HepG2 (cell line): ENCODE measurements at regions not wholly inside any gene's neighbourhood (a gene's known extent, or its start where the extent isn't known, plus 50 kb on each side); places are given as distances from the start of the nearest gene placed in this dataset.

ENCODE experiments used
- ATAC-seq: fragments of 200-7000 bp; cut with Tn5 transposase; 3 replicates; pipeline ENCODE4 v1.9.1; 2020; ENCODE audit warnings: mild to moderate bottlenecking, moderate library complexity
- BruUV-seq: library from RNA; stranded (reverse); fragments of 400-500 nt; replicated peaks from 2 replicates; lab custom pipeline; 2021; lab: Mats Ljungman, UMichigan
- CTCF ChIA-PET: fragments of 300-600 bp; formaldehyde crosslinking; extraction: SDS; loops from one replicate; lab custom pipeline; 2021; ENCODE audit warnings: low total read pairs, inconsistent platforms, low intra/inter-chr PET ratio; lab: Yijun Ruan, JAX
- POLR2A ChIA-PET: fragments of 350-600 bp; sonication (Branson Sonifier 250); formaldehyde crosslinking; loops from one replicate; lab custom pipeline; 2020; ENCODE audit warnings: antibody characterized with exemption, inconsistent platforms; lab: Yijun Ruan, JAX
- DNase-seq: peaks from one replicate; pipeline ENCODE4 v3.0.0-alpha.2; 2015; ENCODE audit warnings: low spot score
- FAIRE-seq: peaks from 3 replicates; lab custom pipeline; 2011; peaks lifted over from hg19 to GRCh38; lab: Jason Lieb, UNC
- H2AFZ ChIP-seq: one replicate; pipeline ENCODE4 v1.6.1; 2011; ENCODE audit warnings: low read length, inconsistent platforms
- H3K27ac ChIP-seq: fragments of 300-600 bp; 3 replicates; pipeline ENCODE4 v1.8.0; 2011; ENCODE audit warnings: mixed run types, mild to moderate bottlenecking, mixed read lengths, low read length, inconsistent platforms; ENCODE audit not compliant: insufficient read depth; ENCODE audit errors: extremely low read length
- H3K27me3 ChIP-seq, 2 experiments: fragments of 200-600 bp in 1 of 2; 2 replicates in 1 of 2; 3 replicates in 1 of 2; pipeline versions ENCODE4 v1.6.0 to v1.8.0; 2011; ENCODE audit warnings: low read length in 2 of 2, mild to moderate bottlenecking in 2 of 2, moderate library complexity in 2 of 2, inconsistent platforms in 1 of 2; ENCODE audit not compliant: insufficient read depth in 2 of 2, control insufficient read depth in 1 of 2
- H3K36me3 ChIP-seq, 2 experiments: fragments of 200-600 bp in 1 of 2; replicated peaks in 1 of 2; 2 replicates in 1 of 2; 3 replicates in 1 of 2; pipeline versions ENCODE4 v1.5.1 to v1.8.0; 2011; ENCODE audit warnings: low read length in 2 of 2, inconsistent platforms in 1 of 2; ENCODE audit not compliant: insufficient read depth in 2 of 2, control insufficient read depth in 1 of 2
- H3K4me1 ChIP-seq: 2 replicates; pipeline ENCODE4 v1.5.1; 2012; ENCODE audit warnings: low read length, inconsistent platforms; ENCODE audit not compliant: insufficient read depth
- H3K4me2 ChIP-seq: 2 replicates; pipeline ENCODE4 v1.6.0; 2011; ENCODE audit warnings: low read depth, low read length, inconsistent platforms
- H3K4me3 ChIP-seq, 3 experiments: fragments of 200-600 bp in 1 of 3; sonication (generic), shearing (Covaris generic) in 1 of 3; replicated peaks in 1 of 3; 2 replicates each; pipeline ENCODE4 v1.5.1; 2011 to 2016; ENCODE audit warnings: low read length in 3 of 3, inconsistent platforms in 2 of 3, low read depth in 2 of 3, mild to moderate bottlenecking in 2 of 3, control low read depth in 1 of 3, mixed read lengths in 1 of 3; ENCODE audit not compliant: insufficient read depth in 1 of 3
- H3K79me2 ChIP-seq: one replicate; pipeline ENCODE4 v1.6.1; 2011; ENCODE audit warnings: low read length, inconsistent platforms; ENCODE audit not compliant: insufficient read depth
- H3K9ac ChIP-seq: 2 replicates; pipeline ENCODE4 v1.6.0; 2011; ENCODE audit warnings: mild to moderate bottlenecking, low read depth, low read length, inconsistent platforms; ENCODE audit not compliant: insufficient read depth
- H3K9me3 ChIP-seq: 2 replicates; pipeline ENCODE4 v1.5.1; 2012; ENCODE audit warnings: mild to moderate bottlenecking, low read length
- H4K20me1 ChIP-seq: 2 replicates; pipeline ENCODE4 v1.6.0; 2011; ENCODE audit warnings: inconsistent platforms, mild to moderate bottlenecking, low read length, moderate library complexity; ENCODE audit not compliant: insufficient read depth
- FOXK2 ChIP-seq: fragments of 450-650 bp; IDR thresholded peaks from 2 replicates; pipeline ENCODE4 v1.6.1; 2016
- HIVEP1 ChIP-seq: sonication (generic); formaldehyde crosslinking; IDR thresholded peaks from 2 replicates; pipeline ENCODE4 v1.4.0; 2020; ENCODE audit warnings: mild to moderate bottlenecking, missing genetic modification reagents
- MBNL3 ChIP-seq: fragments of 250-450 bp; sonication (Bioruptor Pico); conservative IDR thresholded peaks from 2 replicates; pipeline ENCODE4 v1.8.0; 2022; ENCODE audit warnings: mild to moderate bottlenecking, inconsistent platforms
- MTA3 ChIP-seq: sonication (generic); formaldehyde crosslinking; IDR thresholded peaks from 2 replicates; pipeline ENCODE4 v1.4.0; 2020; ENCODE audit warnings: missing genetic modification reagents
- NCOA5 ChIP-seq: sonication (generic); formaldehyde crosslinking; IDR thresholded peaks from 2 replicates; pipeline ENCODE4 v1.4.0; 2020; ENCODE audit warnings: missing genetic modification reagents
- NONO ChIP-seq, 2 experiments: fragments of 450-650 bp in 1 of 2; sonication (generic) in 1 of 2; formaldehyde crosslinking in 1 of 2; IDR thresholded peaks in 1 of 2; conservative IDR thresholded peaks in 1 of 2; 2 replicates each; pipeline versions ENCODE4 v1.6.1 to v1.8.0; 2017 to 2022; ENCODE audit warnings: mild to moderate bottlenecking in 1 of 2, missing genetic modification reagents in 1 of 2, moderate library complexity in 1 of 2
- PTBP1 ChIP-seq: fragments of 200-400 bp; formaldehyde crosslinking; IDR thresholded peaks from 2 replicates; pipeline ENCODE4 v1.6.1; 2018; ENCODE audit warnings: low read length, low read depth; ENCODE audit not compliant: poor library complexity, severe bottlenecking
- SMAD1 ChIP-seq: sonication (generic); formaldehyde crosslinking; IDR thresholded peaks from 2 replicates; pipeline ENCODE4 v1.4.0; 2020; ENCODE audit warnings: missing genetic modification reagents, low read depth, mild to moderate bottlenecking, borderline replicate concordance
- TOE1 ChIP-seq: sonication (generic); formaldehyde crosslinking; IDR thresholded peaks from 2 replicates; pipeline ENCODE4 v1.4.0; 2020; ENCODE audit warnings: mild to moderate bottlenecking, missing genetic modification reagents
- YY1 ChIP-seq: IDR thresholded peaks from 2 replicates; pipeline ENCODE4 v1.6.1; 2011; ENCODE audit warnings: low read length, low read depth, moderate library complexity, mild to moderate bottlenecking; ENCODE audit not compliant: insufficient read depth, insufficient replicate concordance
- ZNF614 ChIP-seq: IDR thresholded peaks from 2 replicates; pipeline ENCODE4 v1.6.1; 2018; ENCODE audit warnings: missing biosample characterization, missing genetic modification reagents, inconsistent platforms, borderline replicate concordance
- ZNF678 ChIP-seq: sonication (generic); formaldehyde crosslinking; IDR thresholded peaks from 2 replicates; pipeline ENCODE4 v1.4.0; 2020; ENCODE audit warnings: mild to moderate bottlenecking, missing genetic modification reagents
- ZNF782 ChIP-seq: sonication (generic); formaldehyde crosslinking; IDR thresholded peaks from 2 replicates; pipeline ENCODE4 v1.4.0; 2020; ENCODE audit warnings: missing genetic modification reagents, mild to moderate bottlenecking, borderline replicate concordance
- WGBS: methylation state at CpG from one replicate; pipeline ENCODE4 v1.1.6; 2017; ENCODE audit warnings: low lambda C conversion rate; 5-methylcytosine and 5-hydroxymethylcytosine counted together
- in situ Hi-C: cut with HindIII; loops from 2 replicates; pipeline ENCODE4 v1.10.0; 2017; ENCODE audit warnings: low pct_unique_long_range_greater_than_20kb; ENCODE audit not compliant: extremely low pct_ligation_motif_present
- intact Hi-C: fragments of 100-400 bp; cut with micrococcal nuclease; formaldehyde crosslinking; loops from one replicate; pipeline ENCODE4 v1.10.0; 2022; ENCODE audit not compliant: unreplicated experiment
- TF ChIP-seq, protein P1 (sequence below): IDR thresholded peaks from 2 replicates; pipeline ENCODE4 v1.6.1; 2016; ENCODE audit warnings: low read depth, missing genetic modification reagents, missing compliant biosample characterization
- TF ChIP-seq, protein P2 (sequence below): sonication (generic); formaldehyde crosslinking; IDR thresholded peaks from 2 replicates; pipeline ENCODE4 v1.8.1; 2023; ENCODE audit warnings: mild to moderate bottlenecking, missing genetic modification reagents, borderline replicate concordance

DNA sequence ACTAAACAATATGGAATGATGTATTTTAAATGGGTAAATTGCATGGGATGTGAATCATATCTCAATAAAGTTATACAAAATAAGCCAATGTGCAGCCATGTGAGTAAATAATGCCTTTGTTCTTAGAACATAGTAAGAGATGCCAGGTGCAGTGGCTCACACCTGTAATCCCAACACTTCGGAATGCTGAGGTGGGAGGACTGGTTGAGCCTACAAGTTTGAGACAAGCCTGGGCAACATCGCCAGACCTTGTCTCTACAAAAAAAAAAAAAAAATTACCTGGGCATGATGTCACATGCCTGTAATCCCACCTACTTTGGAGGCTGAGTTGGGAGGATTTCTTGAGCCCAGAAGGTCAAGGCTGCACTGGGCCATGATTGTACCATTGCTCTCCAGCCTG is 230.7 kb downstream of the RFC3 start:
- Histone ChIP-seq H3K9ac (no peak overlapping the region), H3K27me3 (no peaks in the 10 kb centered on the region), H3K79me2 (no peaks in the 10 kb centered on the region), H3K27ac (no peak overlapping the region), H4K20me1 (no peaks in the 10 kb centered on the region), H2AFZ (no peak overlapping the region), H3K36me3 (no peaks in the 10 kb centered on the region), H3K9me3 (no peaks in the 10 kb centered on the region), H3K4me2 (no peak overlapping the region), H3K4me3 (no peak overlapping the region), H3K4me1 (no peaks in the 10 kb centered on the region)
- no peak for TF ChIP-seq TOE1 (CRISPR knock-in tag)
- TF ChIP-seq NCOA5 (CRISPR knock-in tag), result no peak
- TF ChIP-seq SMAD1 (CRISPR knock-in tag), result no peak
- 97% methylated on average over 2 of the region's 2 CpGs for WGBS
- DNase-seq, result no peak
- ATAC-seq, result no peak
- in situ Hi-C loops (no loop called here), intact Hi-C loops (no loop called here)
- POLR2A ChIA-PET, result no interaction called here
- no peak for FAIRE-seq
- CTCF ChIA-PET, result no interaction called here
- no TSS peak for BruUV-seq

DNA sequence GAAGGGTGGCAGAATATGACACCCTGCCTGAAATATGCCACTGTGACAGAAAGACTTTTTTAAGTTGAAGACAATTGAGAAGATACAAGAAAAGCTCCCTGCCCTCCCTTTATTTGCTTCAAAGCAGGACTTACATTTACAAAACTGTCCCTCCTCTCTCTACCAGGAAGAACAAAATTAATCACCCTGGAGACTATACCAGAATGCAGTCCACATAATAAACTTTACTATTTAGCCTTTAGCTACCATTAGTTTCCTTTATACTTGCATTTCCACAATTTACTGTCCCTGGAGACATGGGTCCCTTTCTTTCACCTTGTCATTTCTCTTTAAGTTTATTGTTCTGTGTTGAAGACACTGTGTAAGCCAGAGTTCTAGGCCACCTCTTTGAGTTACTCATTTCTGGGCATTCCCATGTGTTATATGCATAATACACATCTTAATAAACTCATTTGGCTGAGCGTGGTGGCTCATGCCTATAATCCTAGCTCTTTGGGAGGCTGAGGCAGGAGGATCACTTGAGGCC is 238.8 kb downstream of the RFC3 start:
- 92% methylated on average over 1 of the region's 1 CpG for WGBS
- ATAC-seq, result no peak
- in situ Hi-C loops, result no loop called here
- Histone ChIP-seq H3K36me3 (no peaks in the 10 kb centered on the region), H3K9me3 (no peaks in the 10 kb centered on the region), H4K20me1 (no peaks in the 10 kb centered on the region), H3K27ac (no peak overlapping the region), H3K4me2 (no peak overlapping the region), H3K9ac (no peak overlapping the region), H2AFZ (no peak overlapping the region), H3K4me1 (no peaks in the 10 kb centered on the region), H3K79me2 (no peaks in the 10 kb centered on the region), H3K27me3 (no peaks in the 10 kb centered on the region), H3K4me3 (no peak overlapping the region)
- no peak for DNase-seq
- no TSS peak for BruUV-seq
- CTCF ChIA-PET, result no interaction called here
- POLR2A ChIA-PET, result no interaction called here
- intact Hi-C loops, result no loop called here
- no peak for FAIRE-seq
- TF ChIP-seq, protein P1, sequence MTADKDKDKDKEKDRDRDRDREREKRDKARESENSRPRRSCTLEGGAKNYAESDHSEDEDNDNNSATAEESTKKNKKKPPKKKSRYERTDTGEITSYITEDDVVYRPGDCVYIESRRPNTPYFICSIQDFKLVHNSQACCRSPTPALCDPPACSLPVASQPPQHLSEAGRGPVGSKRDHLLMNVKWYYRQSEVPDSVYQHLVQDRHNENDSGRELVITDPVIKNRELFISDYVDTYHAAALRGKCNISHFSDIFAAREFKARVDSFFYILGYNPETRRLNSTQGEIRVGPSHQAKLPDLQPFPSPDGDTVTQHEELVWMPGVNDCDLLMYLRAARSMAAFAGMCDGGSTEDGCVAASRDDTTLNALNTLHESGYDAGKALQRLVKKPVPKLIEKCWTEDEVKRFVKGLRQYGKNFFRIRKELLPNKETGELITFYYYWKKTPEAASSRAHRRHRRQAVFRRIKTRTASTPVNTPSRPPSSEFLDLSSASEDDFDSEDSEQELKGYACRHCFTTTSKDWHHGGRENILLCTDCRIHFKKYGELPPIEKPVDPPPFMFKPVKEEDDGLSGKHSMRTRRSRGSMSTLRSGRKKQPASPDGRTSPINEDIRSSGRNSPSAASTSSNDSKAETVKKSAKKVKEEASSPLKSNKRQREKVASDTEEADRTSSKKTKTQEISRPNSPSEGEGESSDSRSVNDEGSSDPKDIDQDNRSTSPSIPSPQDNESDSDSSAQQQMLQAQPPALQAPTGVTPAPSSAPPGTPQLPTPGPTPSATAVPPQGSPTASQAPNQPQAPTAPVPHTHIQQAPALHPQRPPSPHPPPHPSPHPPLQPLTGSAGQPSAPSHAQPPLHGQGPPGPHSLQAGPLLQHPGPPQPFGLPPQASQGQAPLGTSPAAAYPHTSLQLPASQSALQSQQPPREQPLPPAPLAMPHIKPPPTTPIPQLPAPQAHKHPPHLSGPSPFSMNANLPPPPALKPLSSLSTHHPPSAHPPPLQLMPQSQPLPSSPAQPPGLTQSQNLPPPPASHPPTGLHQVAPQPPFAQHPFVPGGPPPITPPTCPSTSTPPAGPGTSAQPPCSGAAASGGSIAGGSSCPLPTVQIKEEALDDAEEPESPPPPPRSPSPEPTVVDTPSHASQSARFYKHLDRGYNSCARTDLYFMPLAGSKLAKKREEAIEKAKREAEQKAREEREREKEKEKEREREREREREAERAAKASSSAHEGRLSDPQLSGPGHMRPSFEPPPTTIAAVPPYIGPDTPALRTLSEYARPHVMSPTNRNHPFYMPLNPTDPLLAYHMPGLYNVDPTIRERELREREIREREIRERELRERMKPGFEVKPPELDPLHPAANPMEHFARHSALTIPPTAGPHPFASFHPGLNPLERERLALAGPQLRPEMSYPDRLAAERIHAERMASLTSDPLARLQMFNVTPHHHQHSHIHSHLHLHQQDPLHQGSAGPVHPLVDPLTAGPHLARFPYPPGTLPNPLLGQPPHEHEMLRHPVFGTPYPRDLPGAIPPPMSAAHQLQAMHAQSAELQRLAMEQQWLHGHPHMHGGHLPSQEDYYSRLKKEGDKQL, result no peak
- TF ChIP-seq ZNF614 (CRISPR knock-in tag) (no peak), NONO (IDR thresholded peaks at IDR 0.05) (no peak), NONO (CRISPR knock-in tag; conservative IDR thresholded peaks at IDR 0.05) (no peak), FOXK2 (no peak), PTBP1 (no peak), HIVEP1 (CRISPR knock-in tag) (no peak), MBNL3 (CRISPR knock-in tag) (no peak), ZNF782 (CRISPR knock-in tag) (no peak), ZNF678 (CRISPR knock-in tag) (no peak), YY1 (no peak), MTA3 (no peak)
- TF ChIP-seq, protein P2, sequence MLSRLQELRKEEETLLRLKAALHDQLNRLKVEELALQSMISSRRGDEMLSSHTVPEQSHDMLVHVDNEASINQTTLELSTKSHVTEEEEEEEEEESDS (CRISPR knock-in tag), result no peak
